Ovary (tissue), 3 donors: ENCODE measurements at regions not wholly inside any gene's neighbourhood (a gene's known extent, or its start where the extent isn't known, plus 50 kb on each side); places are given as distances from the start of the nearest gene placed in this dataset.

Experiments
- CTCF ChIP-seq, 3 donors: fragments of 450-650 bp in 2 of 3; fragments of 200-600 bp in 1 of 3; IDR thresholded peaks; one replicate each; pipeline versions ENCODE4 v1.5.1 to v1.8.0; 2016 to 2022; ENCODE audit warnings: antibody characterized with exemption in 3 of 3, mild to moderate bottlenecking in 1 of 3
- EP300 ChIP-seq: sonication (generic); formaldehyde crosslinking; IDR thresholded peaks from one replicate; pipeline ENCODE4 v1.6.1; 2017; ENCODE audit warnings: antibody characterized with exemption
- POLR2A ChIP-seq: fragments of 450-650 bp; IDR thresholded peaks from one replicate; pipeline ENCODE4 v1.6.1; 2017; ENCODE audit warnings: antibody characterized with exemption, mild to moderate bottlenecking, moderate library complexity
- donor health status: DM: no; HTN: no; CAD: no.

DNA sequence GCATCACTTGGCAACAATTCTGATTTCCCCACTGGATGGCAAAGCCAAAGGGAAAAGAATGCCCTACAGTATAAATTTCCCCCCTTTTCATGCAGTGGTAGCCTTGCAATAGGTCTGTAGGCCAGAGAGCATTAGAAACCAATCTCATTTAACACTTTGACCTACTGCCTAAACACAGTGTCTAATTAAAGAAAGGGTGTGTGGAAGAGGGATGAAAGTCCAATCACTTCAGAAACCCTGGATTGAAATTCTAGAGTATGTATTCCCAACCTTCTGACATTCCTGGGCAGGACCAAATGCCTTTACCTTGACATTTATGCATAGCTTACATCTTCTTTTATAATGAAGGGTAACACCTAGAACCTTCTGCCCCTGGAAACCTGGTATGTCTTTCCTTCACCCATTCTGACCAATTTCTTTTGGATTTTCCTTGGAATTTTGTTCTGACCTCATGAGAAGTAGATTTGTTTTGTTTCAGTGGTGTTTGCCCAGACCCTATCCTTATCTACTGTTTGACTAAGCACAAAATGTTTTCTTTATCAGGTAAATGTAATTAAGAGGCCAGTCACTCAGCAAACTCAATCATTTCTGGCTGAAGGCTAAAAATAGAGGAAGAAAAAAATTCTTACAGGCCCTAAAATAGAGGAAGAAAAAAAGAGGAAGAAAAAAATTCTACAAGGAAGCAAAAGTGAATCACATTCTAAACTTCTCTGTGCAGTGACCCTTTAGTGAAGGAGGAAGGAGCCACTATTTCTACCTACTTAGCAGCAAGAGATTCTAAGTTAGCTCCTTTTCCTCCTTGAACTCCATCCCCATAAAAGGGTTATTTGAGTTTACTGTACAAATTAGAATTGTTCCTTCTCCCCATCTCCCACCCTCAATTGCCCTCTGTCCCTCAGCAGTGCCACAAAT is 129.5 kb upstream of the DSCAM start:
- TF ChIP-seq CTCF (IDR thresholded peaks at IDR 0.05) (no peak), POLR2A (no peak), EP300 (no peak)
